NCI-H748 (cell line): ENCODE measurements at regions not wholly inside any gene's neighbourhood (a gene's known extent, or its start where the extent isn't known, plus 50 kb on each side); places are given as distances from the start of the nearest gene placed in this dataset.
"Not testable (repeated sequence)": the region's sequence is repeated elsewhere in the genome, so short reads cannot be mapped to it uniquely, and the experiment has no call there.

Experiments
- DNase-seq: peaks from one replicate; lab custom pipeline; 2025; ENCODE audit not compliant: unreplicated experiment; lab: John Stamatoyannopoulos, UW

- DNase-seq = no peak
Measured at GRCh38 chr3:8338424-8338823, 163.2 kb upstream of the LMCD1 start.

GRCh38 chr3:8341821-8342247, 159.8 kb upstream of the LMCD1 start:
- no peak for DNase-seq

- no peak for DNase-seq
Measured at GRCh38 chr3:8343058-8343457, 158.6 kb upstream of the LMCD1 start.

- no peak for DNase-seq
Measured at GRCh38 chr3:8345398-8345797, 156.2 kb upstream of the LMCD1 start.

GRCh38 chr3:8348076-8348475, 153.5 kb upstream of the LMCD1 start:
- DNase-seq = no peak

- no peak for DNase-seq
Measured at GRCh38 chr3:8352475-8352874, 149.1 kb upstream of the LMCD1 start.

GRCh38 chr3:8353364-8353763, 148.3 kb upstream of the LMCD1 start:
- DNase-seq = no peak

- no peak for DNase-seq
Measured at GRCh38 chr3:8355346-8355745, 146.3 kb upstream of the LMCD1 start.

- DNase-seq = not testable (repeated sequence)
Measured at GRCh38 chr3:8356066-8356465, 145.6 kb upstream of the LMCD1 start.

GRCh38 chr3:8357859-8358258, 143.8 kb upstream of the LMCD1 start:
- no peak for DNase-seq

GRCh38 chr3:8359133-8359532, 142.5 kb upstream of the LMCD1 start:
- no peak for DNase-seq

- DNase-seq = no peak
Measured at GRCh38 chr3:8363200-8363599, 138.4 kb upstream of the LMCD1 start.

GRCh38 chr3:8365541-8365940, 136.1 kb upstream of the LMCD1 start:
- DNase-seq = no peak

GRCh38 chr3:8366219-8366810, 135.3 kb upstream of the LMCD1 start:
- no peak for DNase-seq

- no peak for DNase-seq
Measured at GRCh38 chr3:8368598-8368997, 133.0 kb upstream of the LMCD1 start.

- DNase-seq = no peak
Measured at GRCh38 chr3:8369638-8370037, 132.0 kb upstream of the LMCD1 start.

- DNase-seq = no peak
Measured at GRCh38 chr3:8371085-8371551, 130.5 kb upstream of the LMCD1 start.

GRCh38 chr3:8371960-8372463, 129.6 kb upstream of the LMCD1 start:
- DNase-seq = no peak

- DNase-seq = no peak
Measured at GRCh38 chr3:8380904-8381704, 120.5 kb upstream of the LMCD1 start.

- no peak for DNase-seq
Measured at GRCh38 chr3:8385848-8386620, 115.6 kb upstream of the LMCD1 start.

GRCh38 chr3:8387571-8387970, 114.1 kb upstream of the LMCD1 start:
- DNase-seq = no peak

- DNase-seq = no peak
Measured at GRCh38 chr3:8399686-8400085, 101.9 kb upstream of the LMCD1 start.
